ENCODE measurements at regions not wholly inside any gene's neighbourhood (a gene's known extent, or its start where the extent isn't known, plus 50 kb on each side); places are given as distances from the start of the nearest gene placed in this dataset.

- Histone ChIP-seq H3K9me3 (ENCODE audit: control insufficient read depth, insufficient read depth, low read depth, low read length) (no peaks in the 10 kb centered on the region), H3K4me1 (ENCODE audit: control insufficient read depth, insufficient read depth, low read length) (no peaks in the 10 kb centered on the region), H3K36me3 (ENCODE audit: control insufficient read depth in 2 of 2, insufficient read depth in 1 of 2, low read length in 2 of 2) (no peaks in the 10 kb centered on the region), H3K4me3 (ENCODE audit: low read depth, low read length) (no peak overlapping the region), H3K27ac (ENCODE audit: extremely low read depth, low read depth, low read length) (no peak overlapping the region)
- CTCF ChIA-PET: interaction anchor here (0.6 kb wide), 2 partner anchors 32 to 148 kb away, joined by 3 read pairs; no protein-coding TSS in a partner anchor
- TF ChIP-seq ZNF654 (tag by site-specific recombination; IDR thresholded peaks at IDR 0.05; ENCODE audit: low read depth) (no peak), GLI2 (tag by site-specific recombination; IDR thresholded peaks at IDR 0.05; ENCODE audit: borderline replicate concordance, low read depth) (no peak), KLF10 (tag by site-specific recombination; IDR thresholded peaks at IDR 0.05) (no peak), ZNF624 (tag by site-specific recombination; IDR thresholded peaks at IDR 0.05) (no peak), HOXC10 (CRISPR knock-in tag; IDR thresholded peaks at IDR 0.05) (no peak), ZNF513 (tag by site-specific recombination; IDR thresholded peaks at IDR 0.05) (no peak), ZNF658 (tag by site-specific recombination; IDR thresholded peaks at IDR 0.05) (no peak), ATF2 (tag by site-specific recombination; IDR thresholded peaks at IDR 0.05; ENCODE audit: low read depth) (no peak), ZNF629 (tag by site-specific recombination; IDR thresholded peaks at IDR 0.05) (no peak), ZNF776 (tag by site-specific recombination; IDR thresholded peaks at IDR 0.05; ENCODE audit: borderline replicate concordance) (no peak), ZNF221 (tag by site-specific recombination; IDR thresholded peaks at IDR 0.05; ENCODE audit: borderline replicate concordance) (no peak)
- TF ChIP-seq, protein P1, sequence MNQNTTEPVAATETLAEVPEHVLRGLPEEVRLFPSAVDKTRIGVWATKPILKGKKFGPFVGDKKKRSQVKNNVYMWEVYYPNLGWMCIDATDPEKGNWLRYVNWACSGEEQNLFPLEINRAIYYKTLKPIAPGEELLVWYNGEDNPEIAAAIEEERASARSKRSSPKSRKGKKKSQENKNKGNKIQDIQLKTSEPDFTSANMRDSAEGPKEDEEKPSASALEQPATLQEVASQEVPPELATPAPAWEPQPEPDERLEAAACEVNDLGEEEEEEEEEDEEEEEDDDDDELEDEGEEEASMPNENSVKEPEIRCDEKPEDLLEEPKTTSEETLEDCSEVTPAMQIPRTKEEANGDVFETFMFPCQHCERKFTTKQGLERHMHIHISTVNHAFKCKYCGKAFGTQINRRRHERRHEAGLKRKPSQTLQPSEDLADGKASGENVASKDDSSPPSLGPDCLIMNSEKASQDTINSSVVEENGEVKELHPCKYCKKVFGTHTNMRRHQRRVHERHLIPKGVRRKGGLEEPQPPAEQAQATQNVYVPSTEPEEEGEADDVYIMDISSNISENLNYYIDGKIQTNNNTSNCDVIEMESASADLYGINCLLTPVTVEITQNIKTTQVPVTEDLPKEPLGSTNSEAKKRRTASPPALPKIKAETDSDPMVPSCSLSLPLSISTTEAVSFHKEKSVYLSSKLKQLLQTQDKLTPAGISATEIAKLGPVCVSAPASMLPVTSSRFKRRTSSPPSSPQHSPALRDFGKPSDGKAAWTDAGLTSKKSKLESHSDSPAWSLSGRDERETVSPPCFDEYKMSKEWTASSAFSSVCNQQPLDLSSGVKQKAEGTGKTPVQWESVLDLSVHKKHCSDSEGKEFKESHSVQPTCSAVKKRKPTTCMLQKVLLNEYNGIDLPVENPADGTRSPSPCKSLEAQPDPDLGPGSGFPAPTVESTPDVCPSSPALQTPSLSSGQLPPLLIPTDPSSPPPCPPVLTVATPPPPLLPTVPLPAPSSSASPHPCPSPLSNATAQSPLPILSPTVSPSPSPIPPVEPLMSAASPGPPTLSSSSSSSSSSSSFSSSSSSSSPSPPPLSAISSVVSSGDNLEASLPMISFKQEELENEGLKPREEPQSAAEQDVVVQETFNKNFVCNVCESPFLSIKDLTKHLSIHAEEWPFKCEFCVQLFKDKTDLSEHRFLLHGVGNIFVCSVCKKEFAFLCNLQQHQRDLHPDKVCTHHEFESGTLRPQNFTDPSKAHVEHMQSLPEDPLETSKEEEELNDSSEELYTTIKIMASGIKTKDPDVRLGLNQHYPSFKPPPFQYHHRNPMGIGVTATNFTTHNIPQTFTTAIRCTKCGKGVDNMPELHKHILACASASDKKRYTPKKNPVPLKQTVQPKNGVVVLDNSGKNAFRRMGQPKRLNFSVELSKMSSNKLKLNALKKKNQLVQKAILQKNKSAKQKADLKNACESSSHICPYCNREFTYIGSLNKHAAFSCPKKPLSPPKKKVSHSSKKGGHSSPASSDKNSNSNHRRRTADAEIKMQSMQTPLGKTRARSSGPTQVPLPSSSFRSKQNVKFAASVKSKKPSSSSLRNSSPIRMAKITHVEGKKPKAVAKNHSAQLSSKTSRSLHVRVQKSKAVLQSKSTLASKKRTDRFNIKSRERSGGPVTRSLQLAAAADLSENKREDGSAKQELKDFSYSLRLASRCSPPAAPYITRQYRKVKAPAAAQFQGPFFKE (tag by site-specific recombination; IDR thresholded peaks at IDR 0.05; ENCODE audit: borderline replicate concordance): no peak
- POLR2A ChIA-PET: no interaction called here
Measured at GRCh38 chr1:219539645-219540254, 73.2 kb downstream of the ZC3H11B start.

- no peak for TF ChIP-seq GLIS1 (tag by site-specific recombination; IDR thresholded peaks at IDR 0.05)
- TF ChIP-seq ZBTB1 (tag by site-specific recombination; IDR thresholded peaks at IDR 0.05): no peak
- no peak for TF ChIP-seq HOXD13 (CRISPR knock-in tag; IDR thresholded peaks at IDR 0.05; ENCODE audit: borderline replicate concordance)
- TF ChIP-seq ZNF221 (tag by site-specific recombination; IDR thresholded peaks at IDR 0.05; ENCODE audit: borderline replicate concordance): no peak
- no peak for TF ChIP-seq MYNN (tag by site-specific recombination; IDR thresholded peaks at IDR 0.05; ENCODE audit: borderline replicate concordance)
- no peak for TF ChIP-seq ZEB2 (tag by site-specific recombination; IDR thresholded peaks at IDR 0.05)
- TF ChIP-seq ZBTB48 (tag by site-specific recombination; IDR thresholded peaks at IDR 0.05): no peak
- no peak for TF ChIP-seq ZNF211 (tag by site-specific recombination; IDR thresholded peaks at IDR 0.05; ENCODE audit: low read depth)
- TF ChIP-seq ZNF366 (tag by site-specific recombination; conservative IDR thresholded peaks at IDR 0.05): no peak
- TF ChIP-seq ZNF621 (tag by site-specific recombination; IDR thresholded peaks at IDR 0.05): no peak
- ChIA-PET POLR2A (no interaction called here), CTCF (interaction anchor here (0.7 to 0.9 kb wide), 2 partner anchors 187 to 1209 kb away, joined by 4 to 5 read pairs; no protein-coding TSS in a partner anchor)
Measured at GRCh38 chr1:219538886-219539285, 74.0 kb downstream of the ZC3H11B start.

More at GRCh38 chr1:219538886-219539285, 74.0 kb downstream of the ZC3H11B start:
- Histone ChIP-seq H3K36me3 (ENCODE audit: control insufficient read depth in 2 of 2, insufficient read depth in 1 of 2, low read length in 2 of 2) (no peaks in the 10 kb centered on the region), H3K4me3 (ENCODE audit: low read depth, low read length) (no peak overlapping the region), H3K9me3 (ENCODE audit: control insufficient read depth, insufficient read depth, low read depth, low read length) (no peaks in the 10 kb centered on the region), H3K4me1 (ENCODE audit: control insufficient read depth, insufficient read depth, low read length) (no peaks in the 10 kb centered on the region), H3K27ac (ENCODE audit: extremely low read depth, low read depth, low read length) (no peak overlapping the region)
